ENCODE measurements at regions not wholly inside any gene's neighbourhood (a gene's known extent, or its start where the extent isn't known, plus 50 kb on each side); places are given as distances from the start of the nearest gene placed in this dataset.

DNA sequence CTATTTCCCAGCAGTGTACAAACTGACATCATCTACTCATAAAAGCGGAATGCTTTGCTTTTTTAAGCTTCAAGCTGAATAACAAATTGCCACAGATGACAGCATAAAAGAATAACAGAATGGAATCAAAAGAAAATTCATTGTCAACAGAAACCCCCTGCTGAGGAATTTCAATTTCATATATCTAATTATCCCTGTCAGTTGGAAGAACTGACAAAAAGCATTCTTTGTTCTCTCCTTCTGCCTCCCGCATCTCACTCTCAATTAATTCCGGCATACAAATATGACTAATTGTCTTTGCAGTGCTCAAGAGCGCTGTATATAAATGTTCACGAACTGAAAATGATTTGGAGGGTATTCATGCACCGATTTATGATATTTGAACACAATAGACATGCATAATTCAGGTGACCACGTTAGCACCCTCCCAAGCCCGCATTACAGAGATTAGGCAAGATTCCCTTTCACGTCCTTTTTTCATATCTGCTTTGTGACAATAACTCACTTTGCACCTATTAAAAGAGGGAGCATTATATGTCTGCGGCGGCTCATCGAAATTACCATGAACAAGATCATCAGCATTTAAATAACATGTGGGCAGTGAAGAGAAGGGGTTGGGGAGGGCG, 277.7 kb upstream of the SALL3 start:
- no peak for DNase-seq (ENCODE audit: low read depth, low spot score)
- H3K4me3 ChIP-seq (ENCODE audit: low read depth, low read length): no peak overlapping the region
- TF ChIP-seq, protein P1, sequence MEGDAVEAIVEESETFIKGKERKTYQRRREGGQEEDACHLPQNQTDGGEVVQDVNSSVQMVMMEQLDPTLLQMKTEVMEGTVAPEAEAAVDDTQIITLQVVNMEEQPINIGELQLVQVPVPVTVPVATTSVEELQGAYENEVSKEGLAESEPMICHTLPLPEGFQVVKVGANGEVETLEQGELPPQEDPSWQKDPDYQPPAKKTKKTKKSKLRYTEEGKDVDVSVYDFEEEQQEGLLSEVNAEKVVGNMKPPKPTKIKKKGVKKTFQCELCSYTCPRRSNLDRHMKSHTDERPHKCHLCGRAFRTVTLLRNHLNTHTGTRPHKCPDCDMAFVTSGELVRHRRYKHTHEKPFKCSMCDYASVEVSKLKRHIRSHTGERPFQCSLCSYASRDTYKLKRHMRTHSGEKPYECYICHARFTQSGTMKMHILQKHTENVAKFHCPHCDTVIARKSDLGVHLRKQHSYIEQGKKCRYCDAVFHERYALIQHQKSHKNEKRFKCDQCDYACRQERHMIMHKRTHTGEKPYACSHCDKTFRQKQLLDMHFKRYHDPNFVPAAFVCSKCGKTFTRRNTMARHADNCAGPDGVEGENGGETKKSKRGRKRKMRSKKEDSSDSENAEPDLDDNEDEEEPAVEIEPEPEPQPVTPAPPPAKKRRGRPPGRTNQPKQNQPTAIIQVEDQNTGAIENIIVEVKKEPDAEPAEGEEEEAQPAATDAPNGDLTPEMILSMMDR (IDR thresholded peaks at IDR 0.05; ENCODE audit: low read depth, low read length): no peak
- in situ Hi-C loops (cut with HindIII; ENCODE audit: low sequenced_read_pairs): no loop called here

DNA sequence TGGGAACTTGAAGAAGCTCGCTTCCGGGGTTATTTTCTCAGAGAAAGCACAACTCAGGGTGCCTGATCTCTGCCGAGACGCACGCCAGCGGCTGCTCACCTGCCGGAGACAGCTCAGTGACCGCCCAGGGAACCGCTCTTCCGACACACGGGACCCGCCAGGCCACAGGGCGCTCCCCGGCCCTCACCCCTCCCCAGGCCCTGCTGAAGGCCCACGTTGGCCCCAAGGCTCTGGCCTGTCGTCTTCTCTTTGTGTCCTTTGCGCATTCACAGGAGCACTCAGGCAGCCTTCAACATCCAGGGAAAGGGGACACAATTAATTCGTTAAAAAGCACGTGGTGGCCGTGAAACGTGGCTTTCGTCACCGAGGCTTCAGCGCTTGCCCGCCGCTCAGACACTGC, 276.3 kb upstream of the SALL3 start:
- TF ChIP-seq, protein P1 (IDR thresholded peaks at IDR 0.05; ENCODE audit: low read depth, low read length): no peak
- in situ Hi-C loops (cut with HindIII; ENCODE audit: low sequenced_read_pairs): no loop called here
- no peak overlapping the region for H3K4me3 ChIP-seq (ENCODE audit: low read depth, low read length)
- DNase-seq (ENCODE audit: low read depth, low spot score): no peak

DNA sequence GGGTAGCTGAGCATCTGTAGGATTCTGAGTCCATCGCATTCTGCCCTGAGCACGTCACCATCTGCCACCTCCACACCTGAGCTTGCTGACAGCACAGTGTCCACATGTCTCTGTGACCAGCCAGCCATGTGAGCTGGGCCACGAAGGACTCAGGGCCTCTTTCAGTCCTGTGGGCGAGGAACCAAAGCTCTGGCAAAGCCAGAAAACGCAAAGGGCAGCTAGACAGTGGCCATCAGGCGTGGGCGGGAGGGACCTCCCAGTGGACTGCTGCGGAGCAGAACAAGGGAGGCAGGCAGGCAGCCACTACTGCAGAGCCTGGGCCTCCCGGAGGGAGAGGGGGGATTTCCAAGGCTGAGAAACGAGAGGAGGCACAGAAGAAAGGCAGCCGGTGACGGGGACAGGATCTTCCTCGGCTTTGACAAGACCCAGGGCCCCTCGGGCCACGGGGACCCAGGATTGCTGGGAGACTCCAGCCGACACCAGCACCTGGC, 274.6 kb upstream of the SALL3 start:
- in situ Hi-C loops (cut with HindIII; ENCODE audit: low sequenced_read_pairs): no loop called here
- H3K4me3 ChIP-seq (ENCODE audit: low read depth, low read length): no peak overlapping the region
- DNase-seq (ENCODE audit: low read depth, low spot score): no peak
- TF ChIP-seq, protein P1 (IDR thresholded peaks at IDR 0.05; ENCODE audit: low read depth, low read length): no peak

DNA sequence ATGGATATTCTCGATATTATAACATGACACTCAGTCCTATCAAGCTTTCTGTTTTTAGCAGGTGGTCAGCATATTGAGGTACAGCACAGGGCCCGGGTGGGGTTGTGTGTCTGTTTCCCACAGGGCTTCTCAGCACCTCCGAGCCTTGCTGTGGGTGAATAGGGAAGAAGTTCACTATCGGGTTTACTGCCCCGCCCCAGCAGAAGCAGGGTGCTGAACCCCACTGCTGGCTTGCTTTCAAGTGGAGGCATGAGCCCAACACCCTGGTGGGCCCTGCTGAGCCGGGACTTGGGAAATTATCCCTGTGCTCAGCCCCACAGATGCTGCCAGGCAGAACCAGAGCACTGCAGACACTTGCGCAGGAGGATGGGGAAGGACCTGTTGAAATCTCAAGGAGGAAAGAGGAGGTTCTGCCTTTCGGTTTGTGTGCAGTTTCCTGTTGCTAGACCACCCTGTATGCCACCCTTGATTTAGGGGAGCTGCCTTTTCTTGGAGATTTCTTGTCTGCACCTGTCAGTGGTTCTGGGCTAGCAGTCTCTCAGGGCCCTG, 270.3 kb upstream of the SALL3 start:
- no peak for DNase-seq (ENCODE audit: low read depth, low spot score)
- in situ Hi-C loops (cut with HindIII; ENCODE audit: low sequenced_read_pairs): no loop called here
- TF ChIP-seq, protein P1 (IDR thresholded peaks at IDR 0.05; ENCODE audit: low read depth, low read length): no peak
- no peak overlapping the region for H3K4me3 ChIP-seq (ENCODE audit: low read depth, low read length)

DNA sequence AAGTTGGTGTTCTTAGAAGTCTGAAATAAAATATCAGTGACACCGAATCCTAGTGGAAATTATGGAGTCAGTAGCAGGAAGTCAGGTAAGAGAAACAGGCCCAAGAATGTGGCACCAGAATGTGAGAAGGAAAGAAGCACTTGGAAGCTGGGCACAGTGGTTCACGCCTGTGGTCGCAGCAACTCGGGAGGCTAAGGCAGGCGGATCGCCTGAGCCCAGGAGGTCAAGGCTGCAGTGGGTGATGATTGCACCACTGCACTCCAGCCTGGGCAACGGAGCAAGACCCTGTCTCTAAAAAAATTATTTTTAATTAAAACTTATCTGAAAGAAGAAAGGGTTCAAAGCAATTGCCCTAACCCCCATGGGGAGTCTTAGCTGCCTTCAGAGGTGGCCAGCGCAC, 268.3 kb upstream of the SALL3 start:
- no peak overlapping the region for H3K4me3 ChIP-seq (ENCODE audit: low read depth, low read length)
- DNase-seq (ENCODE audit: low read depth, low spot score): no peak
- in situ Hi-C loops (cut with HindIII; ENCODE audit: low sequenced_read_pairs): no loop called here
- TF ChIP-seq, protein P1 (IDR thresholded peaks at IDR 0.05; ENCODE audit: low read depth, low read length): no peak

DNA sequence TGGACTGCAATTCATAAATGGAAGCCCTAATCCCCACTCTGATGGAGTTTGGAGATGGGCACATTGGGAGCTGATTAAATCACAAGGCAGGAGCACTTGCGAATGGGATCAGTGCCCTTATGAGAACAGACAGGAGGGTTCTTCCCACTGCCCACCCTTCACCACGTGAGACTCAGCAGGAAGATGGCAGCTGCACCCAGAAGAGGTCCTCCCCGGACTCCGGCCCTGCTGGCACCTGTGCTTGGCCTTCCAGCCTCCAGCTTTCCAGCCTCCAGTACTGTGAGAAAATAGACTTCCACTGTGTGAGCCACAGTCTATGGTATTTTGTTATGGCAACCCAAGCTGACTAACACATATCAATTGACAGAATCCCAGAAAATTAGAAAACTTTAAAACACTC, 267.6 kb upstream of the SALL3 start:
- no peak overlapping the region for H3K4me3 ChIP-seq (ENCODE audit: low read depth, low read length)
- no peak for DNase-seq (ENCODE audit: low read depth, low spot score)
- in situ Hi-C loops (cut with HindIII; ENCODE audit: low sequenced_read_pairs): no loop called here
- TF ChIP-seq, protein P1 (IDR thresholded peaks at IDR 0.05; ENCODE audit: low read depth, low read length): no peak

All from astrocyte of the spinal cord (primary cell).